ENCODE measurements at regions not wholly inside any gene's neighbourhood (a gene's known extent, or its start where the extent isn't known, plus 50 kb on each side); places are given as distances from the start of the nearest gene placed in this dataset.

- TF ChIP-seq EZH2phosphoT487 (IDR thresholded peaks at IDR 0.05; ENCODE audit: low read length): no peak
- TF ChIP-seq CTCF (IDR thresholded peaks at IDR 0.05; ENCODE audit: low read length): no peak
Measured at GRCh38 chr2:15845737-15846405, 94.5 kb upstream of the MYCN start.
